ENCODE measurements at regions not wholly inside any gene's neighbourhood (a gene's known extent, or its start where the extent isn't known, plus 50 kb on each side); places are given as distances from the start of the nearest gene placed in this dataset.

DNA sequence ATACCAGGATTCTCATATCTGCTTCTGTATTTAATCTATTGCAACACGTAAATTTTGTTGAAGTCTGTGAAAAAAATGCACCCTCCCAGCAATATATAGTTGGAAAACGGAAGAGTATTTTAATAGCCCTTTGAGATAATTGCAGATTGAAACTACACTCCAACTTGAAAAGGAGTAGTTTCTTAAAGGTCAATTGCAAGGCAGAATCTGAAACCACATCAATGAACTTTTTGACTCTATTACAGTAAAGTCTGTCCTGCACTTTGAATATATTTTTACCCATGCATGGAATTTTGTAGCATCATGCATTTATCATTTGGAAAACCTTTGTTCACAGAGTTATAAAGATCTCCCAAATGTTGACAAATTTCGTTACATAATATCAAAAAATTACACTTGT lies 311.6 kb upstream of the NREP start:
- Histone ChIP-seq H3K4me1 (ENCODE audit: control insufficient read depth, insufficient read depth, low read length) (peaks cover 3% of the 10 kb centered on the region), H3K9me3 (replicated peaks; ENCODE audit: control insufficient read depth, low read depth, low read length) (no peaks in the 10 kb centered on the region), H3K27ac (ENCODE audit: low read length) (no peak overlapping the region), H3K27me3 (ENCODE audit: control insufficient read depth, insufficient read depth, low read length) (no peaks in the 10 kb centered on the region), H3K36me3 (ENCODE audit: control insufficient read depth, insufficient read depth, low read length) (no peaks in the 10 kb centered on the region), H3K4me3 (ENCODE audit: low read length) (no peak overlapping the region)
- no peak for DNase-seq
- WGBS (ENCODE audit: insufficient coverage) = no CpG with 5 or more reads among the region's 3 CpGs

DNA sequence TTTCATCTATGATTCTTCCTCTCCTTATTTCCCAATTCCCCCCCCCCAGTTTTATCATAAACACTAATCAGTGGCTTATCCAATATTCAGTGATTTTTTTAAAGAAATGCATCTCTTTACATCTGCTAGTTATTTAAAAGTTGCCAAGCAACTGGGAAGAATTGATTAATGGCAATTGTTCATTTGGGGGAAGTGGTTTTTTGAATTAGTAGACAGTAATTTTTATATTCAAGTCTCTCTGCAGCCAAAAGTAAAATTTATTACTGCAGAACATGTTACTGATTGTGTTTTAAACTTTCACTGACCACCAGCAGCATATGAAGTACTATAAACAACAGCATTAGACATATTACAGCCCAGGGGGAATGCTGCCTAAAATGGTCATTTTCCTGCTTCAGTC lies 308.8 kb upstream of the NREP start:
- peak; percentile 74 for DNase-seq
- no peak overlapping the region for H3K27ac ChIP-seq (ENCODE audit: low read length)
- H3K27me3 ChIP-seq (ENCODE audit: control insufficient read depth, insufficient read depth, low read length) = no peaks in the 10 kb centered on the region

DNA sequence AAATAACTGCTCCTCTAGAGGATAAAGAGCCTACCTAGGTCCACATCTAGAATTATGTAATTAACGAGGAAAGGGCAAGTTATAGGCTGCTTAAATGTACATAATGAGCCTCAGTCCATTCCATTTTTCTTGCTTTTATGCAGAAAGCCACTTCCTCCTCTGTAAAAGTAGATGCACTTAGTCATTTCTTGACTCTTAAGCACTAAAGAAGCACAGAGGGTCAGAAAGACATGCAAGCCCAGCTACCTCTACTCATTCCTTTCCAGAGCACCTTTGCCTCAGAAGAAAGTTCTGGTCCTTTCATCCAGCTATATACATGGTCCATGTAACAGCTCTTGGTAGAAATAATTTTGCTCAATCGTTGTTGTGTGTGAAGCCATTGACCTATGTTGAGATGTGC lies 308.0 kb upstream of the NREP start:
- Histone ChIP-seq H3K9me3 (replicated peaks; ENCODE audit: control insufficient read depth, low read depth, low read length) (no peaks in the 10 kb centered on the region), H3K4me3 (ENCODE audit: low read length) (no peak overlapping the region), H3K36me3 (ENCODE audit: control insufficient read depth, insufficient read depth, low read length) (no peaks in the 10 kb centered on the region), H3K27me3 (ENCODE audit: control insufficient read depth, insufficient read depth, low read length) (no peaks in the 10 kb centered on the region), H3K4me1 (ENCODE audit: control insufficient read depth, insufficient read depth, low read length) (peaks cover 5% of the 10 kb centered on the region), H3K27ac (ENCODE audit: low read length) (no peak overlapping the region)
- WGBS (ENCODE audit: insufficient coverage) = no CpG with 5 or more reads among the region's 2 CpGs
- no peak for DNase-seq

More for the DNA sequence above, 308.8 kb upstream of the NREP start:
- H3K36me3 ChIP-seq (ENCODE audit: control insufficient read depth, insufficient read depth, low read length) = no peaks in the 10 kb centered on the region
- peaks cover 5% of the 10 kb centered on the region for H3K4me1 ChIP-seq (ENCODE audit: control insufficient read depth, insufficient read depth, low read length)
- H3K9me3 ChIP-seq (replicated peaks; ENCODE audit: control insufficient read depth, low read depth, low read length) = no peaks in the 10 kb centered on the region
- H3K4me3 ChIP-seq (ENCODE audit: low read length) = no peak overlapping the region

DNA sequence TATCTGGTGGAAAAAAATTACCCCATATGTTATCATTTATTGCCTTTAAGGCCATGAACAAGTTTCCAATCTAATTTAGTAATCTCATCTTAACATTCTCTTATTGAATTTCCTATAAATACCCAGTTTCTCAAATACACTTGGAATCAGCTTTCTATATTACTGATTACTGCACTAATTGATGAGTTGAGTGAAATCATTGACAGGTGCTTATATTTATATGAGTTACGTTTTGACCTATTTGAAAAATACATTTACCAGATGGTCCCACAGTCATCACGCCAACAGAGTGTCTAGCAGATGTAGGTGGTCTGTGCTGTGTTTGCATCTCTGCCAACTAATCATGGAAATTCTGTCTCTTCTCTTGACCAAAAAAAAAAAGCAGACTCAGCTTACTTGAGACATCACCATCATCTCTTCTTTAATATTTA lies 307.3 kb upstream of the NREP start:
- H3K27me3 ChIP-seq (ENCODE audit: control insufficient read depth, insufficient read depth, low read length) = no peaks in the 10 kb centered on the region
- H3K4me3 ChIP-seq (ENCODE audit: low read length) = no peak overlapping the region
- no peaks in the 10 kb centered on the region for H3K36me3 ChIP-seq (ENCODE audit: control insufficient read depth, insufficient read depth, low read length)
- no CpG with 5 or more reads among the region's 2 CpGs for WGBS (ENCODE audit: insufficient coverage)
- no peaks in the 10 kb centered on the region for H3K9me3 ChIP-seq (replicated peaks; ENCODE audit: control insufficient read depth, low read depth, low read length)
- no peak overlapping the region for H3K27ac ChIP-seq (ENCODE audit: low read length)
- H3K4me1 ChIP-seq (ENCODE audit: control insufficient read depth, insufficient read depth, low read length) = peaks cover 5% of the 10 kb centered on the region
- DNase-seq = peak; percentile 58

DNA sequence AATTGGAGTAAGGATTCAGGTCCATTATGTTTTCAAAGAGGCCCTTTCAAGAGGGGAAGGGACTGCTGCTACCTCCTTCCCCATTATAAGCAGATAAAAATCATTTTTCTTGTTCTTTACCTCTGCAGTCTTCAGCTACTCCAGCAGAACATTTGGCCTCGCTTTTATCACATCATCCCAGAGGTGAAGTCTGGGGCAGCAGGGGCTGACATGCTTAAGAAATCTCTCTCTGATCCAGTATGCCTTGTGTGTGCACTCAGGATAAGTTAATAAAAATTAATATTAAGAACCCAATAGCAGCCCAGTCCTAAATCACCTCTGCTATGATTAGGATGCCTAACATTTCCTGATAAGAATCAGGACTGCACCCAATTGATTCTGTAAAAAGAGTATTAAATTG lies 306.9 kb upstream of the NREP start:
- H3K27me3 ChIP-seq (ENCODE audit: control insufficient read depth, insufficient read depth, low read length) = no peaks in the 10 kb centered on the region
- no peak overlapping the region for H3K4me3 ChIP-seq (ENCODE audit: low read length)
- peak; percentile 52 for DNase-seq
- peak overlapping the region; percentile 45 for H3K27ac ChIP-seq (ENCODE audit: low read length)
- peaks cover 5% of the 10 kb centered on the region for H3K4me1 ChIP-seq (ENCODE audit: control insufficient read depth, insufficient read depth, low read length)
- WGBS (ENCODE audit: insufficient coverage) = 29% methylated on average over 1 of the region's 1 CpG
- H3K9me3 ChIP-seq (replicated peaks; ENCODE audit: control insufficient read depth, low read depth, low read length) = no peaks in the 10 kb centered on the region
- no peaks in the 10 kb centered on the region for H3K36me3 ChIP-seq (ENCODE audit: control insufficient read depth, insufficient read depth, low read length)

DNA sequence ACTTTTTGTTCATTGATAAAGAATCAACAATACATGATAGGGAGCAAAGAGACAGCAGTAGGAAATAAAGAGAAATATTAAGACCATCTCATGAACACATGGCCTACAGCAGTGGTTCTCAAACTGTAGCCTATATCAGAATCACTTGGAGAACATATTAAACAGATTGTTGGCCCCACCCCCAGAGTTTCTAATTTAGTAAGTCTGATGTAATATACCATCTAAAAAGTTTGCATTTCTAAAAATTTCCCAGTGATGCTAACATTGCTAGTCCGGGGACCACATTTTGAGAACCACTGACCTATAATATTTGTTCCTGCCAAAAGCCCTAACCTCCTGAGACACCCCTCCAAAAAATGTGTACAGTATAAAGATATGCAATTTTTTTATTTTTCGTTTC lies 306.2 kb upstream of the NREP start:
- Histone ChIP-seq H3K27me3 (ENCODE audit: control insufficient read depth, insufficient read depth, low read length) (no peaks in the 10 kb centered on the region), H3K4me1 (ENCODE audit: control insufficient read depth, insufficient read depth, low read length) (peaks cover 5% of the 10 kb centered on the region), H3K27ac (ENCODE audit: low read length) (no peak overlapping the region), H3K36me3 (ENCODE audit: control insufficient read depth, insufficient read depth, low read length) (no peaks in the 10 kb centered on the region), H3K9me3 (replicated peaks; ENCODE audit: control insufficient read depth, low read depth, low read length) (no peaks in the 10 kb centered on the region), H3K4me3 (ENCODE audit: low read length) (no peak overlapping the region)
- DNase-seq = peak; percentile 71
- no CpG with 5 or more reads among the region's 2 CpGs for WGBS (ENCODE audit: insufficient coverage)

DNA sequence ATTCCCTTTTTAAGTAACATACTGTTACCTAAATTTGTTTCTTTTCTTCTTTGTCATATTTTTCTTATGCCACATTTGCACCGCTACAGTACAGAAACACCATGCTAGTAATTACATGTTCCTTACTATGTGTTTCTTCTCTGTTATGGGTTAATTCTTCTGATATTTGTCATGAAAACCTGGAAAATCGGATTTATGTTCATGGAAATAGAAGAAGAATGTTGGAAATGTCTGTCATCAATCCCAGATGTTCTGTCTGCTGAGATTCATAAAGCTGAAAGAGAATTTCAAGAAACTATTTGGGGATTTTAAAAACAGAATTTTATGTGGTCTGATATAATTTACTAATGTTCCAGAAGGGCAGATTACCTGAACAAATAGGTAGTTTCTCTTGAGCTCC lies 305.2 kb upstream of the NREP start:
- H3K36me3 ChIP-seq (ENCODE audit: control insufficient read depth, insufficient read depth, low read length) = no peaks in the 10 kb centered on the region
- peaks cover 5% of the 10 kb centered on the region for H3K4me1 ChIP-seq (ENCODE audit: control insufficient read depth, insufficient read depth, low read length)
- no peak overlapping the region for H3K4me3 ChIP-seq (ENCODE audit: low read length)
- DNase-seq = peak; percentile 60
- no peaks in the 10 kb centered on the region for H3K27me3 ChIP-seq (ENCODE audit: control insufficient read depth, insufficient read depth, low read length)
- WGBS (ENCODE audit: insufficient coverage) = 40% methylated on average over 1 of the region's 2 CpGs
- H3K9me3 ChIP-seq (replicated peaks; ENCODE audit: control insufficient read depth, low read depth, low read length) = no peaks in the 10 kb centered on the region
- no peak overlapping the region for H3K27ac ChIP-seq (ENCODE audit: low read length)

DNA sequence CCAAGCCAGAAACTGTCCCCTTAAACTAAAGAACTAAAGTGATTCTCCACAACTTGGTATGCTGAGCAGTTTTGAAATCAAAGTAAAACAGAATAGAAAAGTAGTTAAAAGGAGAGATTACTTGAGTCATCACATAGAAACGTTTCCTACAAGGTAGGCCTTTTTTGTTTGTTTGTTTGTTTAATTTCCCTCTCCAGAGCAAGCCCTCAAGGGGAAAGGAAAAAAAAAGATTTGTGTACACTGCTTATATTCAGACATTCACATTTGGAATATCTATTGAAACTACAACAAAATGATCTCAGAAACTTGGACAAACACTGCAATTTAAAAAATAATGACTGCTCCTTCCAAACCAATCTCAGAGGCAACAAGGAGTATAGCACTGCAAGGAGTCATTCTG lies 304.7 kb upstream of the NREP start:
- no peak overlapping the region for H3K4me3 ChIP-seq (ENCODE audit: low read length)
- no peaks in the 10 kb centered on the region for H3K9me3 ChIP-seq (replicated peaks; ENCODE audit: control insufficient read depth, low read depth, low read length)
- H3K4me1 ChIP-seq (ENCODE audit: control insufficient read depth, insufficient read depth, low read length) = peaks cover 5% of the 10 kb centered on the region
- no peaks in the 10 kb centered on the region for H3K36me3 ChIP-seq (ENCODE audit: control insufficient read depth, insufficient read depth, low read length)
- H3K27me3 ChIP-seq (ENCODE audit: control insufficient read depth, insufficient read depth, low read length) = no peaks in the 10 kb centered on the region
- peak overlapping the region; percentile 14 for H3K27ac ChIP-seq (ENCODE audit: low read length)
- DNase-seq = peak; percentile 82
- WGBS (ENCODE audit: insufficient coverage) = no CpG with 5 or more reads among the region's 1 CpG

DNA sequence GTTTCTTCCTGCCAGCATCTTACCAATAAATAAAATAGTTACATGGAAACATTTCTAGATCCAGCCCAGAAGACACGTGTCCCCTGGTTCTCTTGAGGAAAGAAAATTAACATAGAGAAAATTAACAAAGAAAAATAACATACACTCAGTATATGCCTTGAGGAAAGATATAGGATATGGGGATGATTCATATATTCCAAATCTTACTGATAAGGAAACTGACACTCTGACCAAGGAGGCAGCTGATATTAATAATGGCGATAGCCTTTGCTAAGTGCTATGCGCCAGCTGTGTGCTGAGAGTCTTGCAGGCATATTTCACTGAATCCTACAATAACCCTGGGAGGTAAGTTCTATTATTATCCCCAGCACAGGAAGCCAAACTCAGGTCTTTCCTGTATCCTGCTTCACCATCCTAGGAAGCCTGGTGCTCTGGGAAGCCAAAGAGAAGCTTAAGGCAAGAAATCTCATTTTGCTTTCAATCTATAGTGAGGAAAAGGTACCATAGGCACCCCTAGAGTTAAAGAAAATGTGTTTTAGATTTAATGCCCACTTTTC lies 302.7 kb upstream of the NREP start:
- DNase-seq = no peak
- no peaks in the 10 kb centered on the region for H3K36me3 ChIP-seq (ENCODE audit: control insufficient read depth, insufficient read depth, low read length)
- H3K9me3 ChIP-seq (replicated peaks; ENCODE audit: control insufficient read depth, low read depth, low read length) = peaks cover 2% of the 10 kb centered on the region
- no peak overlapping the region for H3K4me3 ChIP-seq (ENCODE audit: low read length)
- no peaks in the 10 kb centered on the region for H3K27me3 ChIP-seq (ENCODE audit: control insufficient read depth, insufficient read depth, low read length)
- H3K27ac ChIP-seq (ENCODE audit: low read length) = no peak overlapping the region
- H3K4me1 ChIP-seq (ENCODE audit: control insufficient read depth, insufficient read depth, low read length) = peaks cover 5% of the 10 kb centered on the region
- WGBS (ENCODE audit: insufficient coverage) = no CpG with 5 or more reads among the region's 3 CpGs

DNA sequence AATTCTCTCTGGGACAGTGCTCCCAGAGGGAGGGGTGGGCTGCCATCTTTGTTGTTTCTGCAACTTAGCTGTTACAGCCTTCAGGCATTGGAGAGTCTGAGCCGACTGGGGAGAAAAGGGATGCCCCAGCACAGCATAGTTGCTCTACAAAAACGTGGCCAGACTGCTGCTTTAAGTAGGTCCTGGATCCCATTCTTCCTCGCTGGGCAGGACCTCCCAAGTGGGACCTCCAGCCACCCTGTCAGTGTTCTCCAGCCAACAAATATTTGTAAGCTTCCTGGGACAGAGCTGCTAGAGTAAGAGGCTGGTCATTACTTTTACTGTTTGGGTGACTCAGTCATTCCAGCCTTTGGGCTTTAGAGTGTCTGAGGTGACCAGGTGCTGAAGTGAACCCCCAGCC lies 292.7 kb upstream of the NREP start:
- 67% methylated on average over 2 of the region's 3 CpGs for WGBS (ENCODE audit: insufficient coverage)

DNA sequence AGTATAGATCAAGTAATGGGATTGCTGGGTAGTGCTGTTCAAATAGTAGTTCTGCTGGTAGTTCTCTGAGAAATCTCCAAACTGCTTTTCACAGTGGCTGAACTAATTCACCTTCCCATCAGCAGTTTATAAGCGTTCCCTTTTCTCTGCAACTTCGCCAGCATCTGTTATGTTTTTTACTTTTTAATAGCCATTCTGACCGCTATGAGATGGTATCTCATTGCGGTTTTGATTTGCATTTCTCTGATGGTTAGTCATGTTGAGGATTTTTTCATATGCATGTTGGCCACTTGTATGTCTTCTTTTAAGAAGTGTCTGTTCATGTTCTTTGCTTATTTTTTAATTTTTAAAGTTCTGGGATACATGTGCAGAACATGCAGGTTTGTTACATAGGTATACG lies 279.2 kb upstream of the NREP start:
- 100% methylated on average over 1 of the region's 5 CpGs for WGBS (ENCODE audit: insufficient coverage)
- Histone ChIP-seq H3K9me3 (replicated peaks; ENCODE audit: control insufficient read depth, low read depth, low read length) (no peaks in the 10 kb centered on the region), H3K4me3 (ENCODE audit: low read length) (no peak overlapping the region), H3K36me3 (ENCODE audit: control insufficient read depth, insufficient read depth, low read length) (no peaks in the 10 kb centered on the region), H3K27ac (ENCODE audit: low read length) (no peak overlapping the region), H3K4me1 (ENCODE audit: control insufficient read depth, insufficient read depth, low read length) (no peaks in the 10 kb centered on the region), H3K27me3 (ENCODE audit: control insufficient read depth, insufficient read depth, low read length) (no peaks in the 10 kb centered on the region)
- DNase-seq = no peak

More for the DNA sequence above, 292.7 kb upstream of the NREP start:
- peaks cover 13% of the 10 kb centered on the region for H3K9me3 ChIP-seq (replicated peaks; ENCODE audit: control insufficient read depth, low read depth, low read length)
- no peak overlapping the region for H3K27ac ChIP-seq (ENCODE audit: low read length)
- H3K4me3 ChIP-seq (ENCODE audit: low read length) = no peak overlapping the region
- no peaks in the 10 kb centered on the region for H3K36me3 ChIP-seq (ENCODE audit: control insufficient read depth, insufficient read depth, low read length)
- no peaks in the 10 kb centered on the region for H3K4me1 ChIP-seq (ENCODE audit: control insufficient read depth, insufficient read depth, low read length)
- no peak for DNase-seq
- H3K27me3 ChIP-seq (ENCODE audit: control insufficient read depth, insufficient read depth, low read length) = no peaks in the 10 kb centered on the region
